Tibial nerve (tissue), 4 donors: ENCODE measurements at regions not wholly inside any gene's neighbourhood (a gene's known extent, or its start where the extent isn't known, plus 50 kb on each side); places are given as distances from the start of the nearest gene placed in this dataset.

Experiments used
- CTCF ChIP-seq, 5 experiments: fragments of 200-600 bp in 3 of 5; fragments of 450-650 bp in 2 of 5; sonication (generic) in 3 of 5; IDR thresholded peaks; one replicate each; pipeline ENCODE4 v1.5.1; 2016 to 2019; ENCODE audit warnings: antibody characterized with exemption in 5 of 5, mild to moderate bottlenecking in 3 of 5, moderate library complexity in 2 of 5
- EP300 ChIP-seq, 2 donors: sonication (generic); formaldehyde crosslinking; IDR thresholded peaks; one replicate each; pipeline ENCODE4 v1.6.1; 2017; ENCODE audit warnings: antibody characterized with exemption in 2 of 2, mild to moderate bottlenecking in 1 of 2
- POLR2A ChIP-seq, 2 donors: fragments of 450-650 bp; IDR thresholded peaks; one replicate each; pipeline ENCODE4 v1.6.1; 2017; ENCODE audit warnings: antibody characterized with exemption in 2 of 2, mild to moderate bottlenecking in 2 of 2, moderate library complexity in 2 of 2

GRCh38 chr14:104420990-104421389, 158.6 kb upstream of the C14orf180 start:
- TF ChIP-seq CTCF (IDR thresholded peaks at IDR 0.05) (no peak), EP300 (IDR thresholded peaks at IDR 0.05) (no peak), POLR2A (IDR thresholded peaks at IDR 0.05) (no peak)
